HUDEP-2 (cell line): ENCODE measurements at regions not wholly inside any gene's neighbourhood (a gene's known extent, or its start where the extent isn't known, plus 50 kb on each side); places are given as distances from the start of the nearest gene placed in this dataset.
"Not testable (repeated sequence)": the region's sequence is repeated elsewhere in the genome, so short reads cannot be mapped to it uniquely, and the experiment has no call there.

Experiments
- DNase-seq, 76 experiments: peaks; one replicate each; lab custom pipeline; 2025; ENCODE audit not compliant: unreplicated experiment in 76 of 76; lab: John Stamatoyannopoulos, UW

- no peak for DNase-seq
These were observed 426.7 kb upstream of the ARX start for GRCh38 chrX:25442499-25442898.

GRCh38 chrX:25433307-25433706, 417.5 kb upstream of the ARX start:
- no peak for DNase-seq

- DNase-seq: no peak
These were observed 416.6 kb upstream of the ARX start for GRCh38 chrX:25432396-25432795.

- peak in 2 of 76 experiments; percentile 0 to 2 for DNase-seq
These were observed 412.2 kb upstream of the ARX start for GRCh38 chrX:25427873-25428555.

- not testable (repeated sequence) for DNase-seq
These were observed 388.4 kb upstream of the ARX start for GRCh38 chrX:25404163-25404562.

GRCh38 chrX:25389266-25389665, 373.5 kb upstream of the ARX start:
- no peak for DNase-seq

- no peak for DNase-seq
These were observed 367.4 kb upstream of the ARX start for GRCh38 chrX:25383196-25383595.

GRCh38 chrX:25356456-25356855, 340.7 kb upstream of the ARX start:
- DNase-seq: no peak

GRCh38 chrX:25344161-25344936, 328.6 kb upstream of the ARX start:
- no peak for DNase-seq

GRCh38 chrX:25343060-25343459, 327.3 kb upstream of the ARX start:
- no peak for DNase-seq

- DNase-seq: no peak
These were observed 322.1 kb upstream of the ARX start for GRCh38 chrX:25337841-25338240.

GRCh38 chrX:25300994-25301393, 285.2 kb upstream of the ARX start:
- no peak for DNase-seq

- no peak for DNase-seq
These were observed 281.1 kb upstream of the ARX start for GRCh38 chrX:25296850-25297249.

GRCh38 chrX:25295466-25295865, 279.7 kb upstream of the ARX start:
- DNase-seq: no peak

GRCh38 chrX:25290132-25290531, 274.4 kb upstream of the ARX start:
- DNase-seq: no peak

GRCh38 chrX:25288676-25289075, 272.9 kb upstream of the ARX start:
- no peak for DNase-seq

GRCh38 chrX:25287521-25287920, 271.8 kb upstream of the ARX start:
- no peak for DNase-seq

GRCh38 chrX:25285598-25285997, 269.8 kb upstream of the ARX start:
- DNase-seq: no peak

GRCh38 chrX:25279510-25279909, 263.7 kb upstream of the ARX start:
- no peak for DNase-seq

- no peak for DNase-seq
These were observed 262.6 kb upstream of the ARX start for GRCh38 chrX:25278341-25278740.

GRCh38 chrX:25277574-25277973, 261.8 kb upstream of the ARX start:
- no peak for DNase-seq

- DNase-seq: no peak
These were observed 259.4 kb upstream of the ARX start for GRCh38 chrX:25275159-25275558.
